Lower lobe of right lung (tissue), 2 donors: ENCODE measurements at regions not wholly inside any gene's neighbourhood (a gene's known extent, or its start where the extent isn't known, plus 50 kb on each side); places are given as distances from the start of the nearest gene placed in this dataset.

Experiments
- ATAC-seq, 2 donors: fragments of 200-7000 bp; cut with Tn5 transposase; one replicate each; pipeline ENCODE4 v1.9.1; 2020 to 2022; ENCODE audit warnings: mild to moderate bottlenecking in 2 of 2, moderate library complexity in 2 of 2
- DNase-seq: peaks from one replicate; pipeline ENCODE4 v3.0.0-alpha.2; 2020
- H3K27ac ChIP-seq: fragments of 200-600 bp; one replicate; pipeline ENCODE4 v1.8.0; 2022
- H3K27me3 ChIP-seq: fragments of 200-600 bp; one replicate; pipeline ENCODE4 v1.8.0; 2022; ENCODE audit warnings: low read depth
- H3K36me3 ChIP-seq: fragments of 200-600 bp; one replicate; pipeline ENCODE4 v1.8.0; 2022; ENCODE audit warnings: mild to moderate bottlenecking
- H3K4me1 ChIP-seq: fragments of 200-600 bp; one replicate; pipeline ENCODE4 v1.8.0; 2022
- H3K4me3 ChIP-seq: fragments of 200-600 bp; one replicate; pipeline ENCODE4 v1.8.0; 2022; ENCODE audit warnings: mild to moderate bottlenecking
- H3K9me3 ChIP-seq: fragments of 200-600 bp; one replicate; pipeline ENCODE4 v1.8.0; 2022
- intact Hi-C: fragments of 100-400 bp; cut with DNase I; formaldehyde crosslinking; loops from one replicate; pipeline ENCODE4 v1.11.0; 2022
- TF ChIP-seq, protein P1 (sequence below): fragments of 200-600 bp; IDR thresholded peaks from one replicate; pipeline ENCODE4 v1.8.0; 2022; ENCODE audit warnings: antibody characterized with exemption, mild to moderate bottlenecking
- donor health status: DM: no; HTN: yes; CAD: no; lungs with severe emphysema.

- Histone ChIP-seq H3K4me3 (no peak overlapping the region), H3K4me1 (no peaks in the 10 kb centered on the region), H3K27me3 (no peaks in the 10 kb centered on the region), H3K9me3 (peaks cover 7% of the 10 kb centered on the region), H3K27ac (no peak overlapping the region), H3K36me3 (no peaks in the 10 kb centered on the region)
- TF ChIP-seq, protein P1, sequence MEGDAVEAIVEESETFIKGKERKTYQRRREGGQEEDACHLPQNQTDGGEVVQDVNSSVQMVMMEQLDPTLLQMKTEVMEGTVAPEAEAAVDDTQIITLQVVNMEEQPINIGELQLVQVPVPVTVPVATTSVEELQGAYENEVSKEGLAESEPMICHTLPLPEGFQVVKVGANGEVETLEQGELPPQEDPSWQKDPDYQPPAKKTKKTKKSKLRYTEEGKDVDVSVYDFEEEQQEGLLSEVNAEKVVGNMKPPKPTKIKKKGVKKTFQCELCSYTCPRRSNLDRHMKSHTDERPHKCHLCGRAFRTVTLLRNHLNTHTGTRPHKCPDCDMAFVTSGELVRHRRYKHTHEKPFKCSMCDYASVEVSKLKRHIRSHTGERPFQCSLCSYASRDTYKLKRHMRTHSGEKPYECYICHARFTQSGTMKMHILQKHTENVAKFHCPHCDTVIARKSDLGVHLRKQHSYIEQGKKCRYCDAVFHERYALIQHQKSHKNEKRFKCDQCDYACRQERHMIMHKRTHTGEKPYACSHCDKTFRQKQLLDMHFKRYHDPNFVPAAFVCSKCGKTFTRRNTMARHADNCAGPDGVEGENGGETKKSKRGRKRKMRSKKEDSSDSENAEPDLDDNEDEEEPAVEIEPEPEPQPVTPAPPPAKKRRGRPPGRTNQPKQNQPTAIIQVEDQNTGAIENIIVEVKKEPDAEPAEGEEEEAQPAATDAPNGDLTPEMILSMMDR: no peak
- intact Hi-C loops: no loop called here
- ATAC-seq (no peak), DNase-seq (no peak)
These were observed 70.5 kb downstream of the KLF6 start for GRCh38 chr10:3714531-3714930.

GRCh38 chr10:3712707-3713106, 72.3 kb downstream of the KLF6 start:
- Histone ChIP-seq H3K36me3 (no peaks in the 10 kb centered on the region), H3K27ac (no peak overlapping the region), H3K4me1 (no peaks in the 10 kb centered on the region), H3K4me3 (no peak overlapping the region), H3K9me3 (peaks cover 7% of the 10 kb centered on the region), H3K27me3 (no peaks in the 10 kb centered on the region)
- intact Hi-C loops: no loop called here
- ATAC-seq (no peak), DNase-seq (no peak)
- TF ChIP-seq, protein P1: no peak

GRCh38 chr10:3711918-3712317, 73.1 kb downstream of the KLF6 start:
- Histone ChIP-seq H3K27me3 (no peaks in the 10 kb centered on the region), H3K36me3 (no peaks in the 10 kb centered on the region), H3K4me3 (no peak overlapping the region), H3K9me3 (peaks cover 7% of the 10 kb centered on the region), H3K27ac (no peak overlapping the region), H3K4me1 (no peaks in the 10 kb centered on the region)
- DNase-seq (no peak), ATAC-seq (no peak)
- intact Hi-C loops: no loop called here
- TF ChIP-seq, protein P1: no peak

GRCh38 chr10:3710764-3711163, 74.2 kb downstream of the KLF6 start:
- ATAC-seq (no peak), DNase-seq (no peak)
- Histone ChIP-seq H3K4me1 (no peaks in the 10 kb centered on the region), H3K27ac (no peak overlapping the region), H3K9me3 (peaks cover 7% of the 10 kb centered on the region), H3K27me3 (no peaks in the 10 kb centered on the region), H3K36me3 (no peaks in the 10 kb centered on the region), H3K4me3 (no peak overlapping the region)
- TF ChIP-seq, protein P1: no peak
- intact Hi-C loops: no loop called here

DNA sequence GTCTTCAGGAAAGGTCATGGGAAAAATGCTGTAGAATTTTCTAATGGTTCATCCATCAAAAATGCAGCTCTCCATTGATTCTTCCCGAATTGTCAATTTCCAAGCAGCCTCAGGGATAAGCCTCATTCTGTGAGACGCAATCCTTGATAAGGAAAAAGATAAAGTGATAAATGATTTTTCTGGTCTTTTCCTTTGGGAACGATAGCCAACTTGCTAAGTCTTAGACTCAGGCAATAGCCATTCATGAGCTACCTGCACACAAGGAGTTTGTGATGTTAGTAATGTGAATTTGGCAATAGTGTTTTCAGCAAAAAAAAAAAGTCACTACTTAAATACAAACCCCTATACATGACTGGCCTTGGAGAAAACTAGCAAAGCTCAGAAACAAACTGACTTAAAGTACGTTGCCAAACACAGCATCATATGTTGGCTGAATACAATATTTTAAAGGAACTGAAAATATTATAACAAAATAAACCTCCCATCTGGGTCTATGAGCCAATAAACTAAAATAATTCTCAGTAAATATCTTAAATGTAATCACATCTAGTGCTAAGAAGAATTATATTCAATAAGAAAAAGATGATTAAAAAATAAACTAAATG, 75.5 kb downstream of the KLF6 start:
- ATAC-seq (no peak), DNase-seq (no peak)
- no peak overlapping the region for H3K27ac ChIP-seq
- no peaks in the 10 kb centered on the region for H3K27me3 ChIP-seq
- H3K36me3 ChIP-seq: no peaks in the 10 kb centered on the region
- TF ChIP-seq, protein P1: no peak
- no peak overlapping the region for H3K4me3 ChIP-seq
- H3K4me1 ChIP-seq: no peaks in the 10 kb centered on the region
- intact Hi-C loops: no loop called here
- H3K9me3 ChIP-seq: peaks cover 7% of the 10 kb centered on the region
